ENCODE measurements at regions not wholly inside any gene's neighbourhood (a gene's known extent, or its start where the extent isn't known, plus 50 kb on each side); places are given as distances from the start of the nearest gene placed in this dataset.

DNA sequence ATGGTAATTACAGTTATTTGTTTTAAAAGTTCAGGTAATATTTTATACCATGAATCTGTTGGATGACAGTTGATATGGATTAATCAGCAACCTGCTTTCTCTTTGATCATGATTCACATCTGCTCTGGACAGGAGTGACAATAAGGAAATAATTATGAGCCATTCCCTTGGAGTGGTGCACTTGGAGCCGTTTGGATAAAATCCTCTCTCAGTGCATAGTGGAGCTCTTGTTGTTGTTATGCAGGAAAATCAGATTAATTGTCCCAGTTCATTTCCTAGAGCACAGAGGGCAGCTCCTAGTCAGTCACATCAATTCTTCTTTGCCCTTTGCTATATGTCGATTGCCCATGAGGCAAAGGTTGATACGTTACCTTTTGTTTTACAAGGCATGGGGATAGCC, 668.3 kb upstream of the NR3C2 start:
- Histone ChIP-seq H3K4me3 (no peak overlapping the region), H3K4me2 (no peak overlapping the region), H3K27ac (no peak overlapping the region), H3K9me3 (no peaks in the 10 kb centered on the region), H3K4me1 (no peaks in the 10 kb centered on the region)
- TF ChIP-seq NPAS2 (CRISPR knock-in tag; IDR thresholded peaks at IDR 0.05; ENCODE audit: borderline replicate concordance) (no peak), SMC3 (IDR thresholded peaks at IDR 0.05) (no peak), FOXS1 (CRISPR knock-in tag; IDR thresholded peaks at IDR 0.05) (no peak), CEBPB (IDR thresholded peaks at IDR 0.05) (no peak), MAZ (IDR thresholded peaks at IDR 0.05; ENCODE audit: borderline replicate concordance, low read depth, low read length) (no peak), MYC (IDR thresholded peaks at IDR 0.05; ENCODE audit: borderline replicate concordance, low read length) (no peak), CBX2 (IDR thresholded peaks at IDR 0.05; ENCODE audit: borderline replicate concordance, low read depth) (no peak), HOXB13 (CRISPR knock-in tag; IDR thresholded peaks at IDR 0.05; ENCODE audit: low read depth) (no peak), RARB (CRISPR knock-in tag; IDR thresholded peaks at IDR 0.05) (no peak), ZNF302 (CRISPR knock-in tag; IDR thresholded peaks at IDR 0.05) (no peak), SREBF2 (IDR thresholded peaks at IDR 0.05) (no peak), FOSL2 (IDR thresholded peaks at IDR 0.05) (no peak), FOSL2 (CRISPR knock-in tag; IDR thresholded peaks at IDR 0.05) (no peak), POLR2A (IDR thresholded peaks at IDR 0.05; ENCODE audit: low read length) (no peak), MAFK (IDR thresholded peaks at IDR 0.05; ENCODE audit: partially characterized antibody) (no peak), HEYL (CRISPR knock-in tag; IDR thresholded peaks at IDR 0.05) (no peak), CHD2 (IDR thresholded peaks at IDR 0.05; ENCODE audit: low read length, partially characterized antibody) (no peak), ESRRA (IDR thresholded peaks at IDR 0.05; ENCODE audit: borderline replicate concordance, low read length) (no peak)
- TF ChIP-seq, protein P1, sequence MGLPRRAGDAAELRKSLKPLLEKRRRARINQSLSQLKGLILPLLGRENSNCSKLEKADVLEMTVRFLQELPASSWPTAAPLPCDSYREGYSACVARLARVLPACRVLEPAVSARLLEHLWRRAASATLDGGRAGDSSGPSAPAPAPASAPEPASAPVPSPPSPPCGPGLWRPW (IDR thresholded peaks at IDR 0.05): no peak
- TF ChIP-seq, protein P2, sequence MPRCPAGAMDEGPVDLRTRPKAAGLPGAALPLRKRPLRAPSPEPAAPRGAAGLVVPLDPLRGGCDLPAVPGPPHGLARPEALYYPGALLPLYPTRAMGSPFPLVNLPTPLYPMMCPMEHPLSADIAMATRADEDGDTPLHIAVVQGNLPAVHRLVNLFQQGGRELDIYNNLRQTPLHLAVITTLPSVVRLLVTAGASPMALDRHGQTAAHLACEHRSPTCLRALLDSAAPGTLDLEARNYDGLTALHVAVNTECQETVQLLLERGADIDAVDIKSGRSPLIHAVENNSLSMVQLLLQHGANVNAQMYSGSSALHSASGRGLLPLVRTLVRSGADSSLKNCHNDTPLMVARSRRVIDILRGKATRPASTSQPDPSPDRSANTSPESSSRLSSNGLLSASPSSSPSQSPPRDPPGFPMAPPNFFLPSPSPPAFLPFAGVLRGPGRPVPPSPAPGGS (IDR thresholded peaks at IDR 0.05): no peak
- TF ChIP-seq, protein P3, sequence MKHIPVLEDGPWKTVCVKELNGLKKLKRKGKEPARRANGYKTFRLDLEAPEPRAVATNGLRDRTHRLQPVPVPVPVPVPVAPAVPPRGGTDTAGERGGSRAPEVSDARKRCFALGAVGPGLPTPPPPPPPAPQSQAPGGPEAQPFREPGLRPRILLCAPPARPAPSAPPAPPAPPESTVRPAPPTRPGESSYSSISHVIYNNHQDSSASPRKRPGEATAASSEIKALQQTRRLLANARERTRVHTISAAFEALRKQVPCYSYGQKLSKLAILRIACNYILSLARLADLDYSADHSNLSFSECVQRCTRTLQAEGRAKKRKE (CRISPR knock-in tag; IDR thresholded peaks at IDR 0.05; ENCODE audit: low read depth): no peak
- no peak for FAIRE-seq
- ChIA-PET POLR2A (no interaction called here), CTCF (no interaction called here)
- WGBS (ENCODE audit: missing lambda C conversion rate): 14% methylated on average over 3 of the region's 3 CpGs
- no peak for DNase-seq (ENCODE audit: low read depth in 1 of 2, low spot score in 1 of 2)
- no peak for ATAC-seq

DNA sequence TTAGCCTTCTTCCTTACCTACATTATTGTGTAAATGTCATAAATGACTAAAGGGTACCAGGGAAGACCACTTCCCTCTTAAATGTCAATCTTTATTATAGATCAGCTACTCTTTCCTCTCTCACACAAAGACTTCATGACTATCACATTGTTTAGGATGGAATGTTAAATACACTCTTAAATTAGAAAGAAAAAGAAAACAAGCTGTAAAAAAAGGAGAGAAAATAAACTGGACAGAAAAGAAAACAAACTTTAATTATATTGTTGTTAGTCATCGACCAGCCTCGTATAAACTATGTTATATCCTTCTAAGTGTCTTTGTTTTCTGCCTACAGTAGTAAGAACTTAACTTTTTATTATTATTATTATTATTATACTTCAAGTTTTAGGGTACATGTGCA, 666.4 kb upstream of the NR3C2 start:
- ATAC-seq: no peak
- no peaks in the 10 kb centered on the region for H3K9me3 ChIP-seq
- no peak overlapping the region for H3K4me2 ChIP-seq
- H3K4me3 ChIP-seq: no peak overlapping the region
- no peak for DNase-seq (ENCODE audit: low read depth in 1 of 2, low spot score in 1 of 2)
- no peak overlapping the region for H3K27ac ChIP-seq
- TF ChIP-seq JUNB (IDR thresholded peaks at IDR 0.05) (no peak), POLR2A (IDR thresholded peaks at IDR 0.05; ENCODE audit: low read length) (no peak), CBX8 (IDR thresholded peaks at IDR 0.05) (no peak), FOSL2 (IDR thresholded peaks at IDR 0.05) (no peak), FOSL2 (CRISPR knock-in tag; IDR thresholded peaks at IDR 0.05) (no peak), NPAS2 (CRISPR knock-in tag; IDR thresholded peaks at IDR 0.05; ENCODE audit: borderline replicate concordance) (no peak), CBX2 (IDR thresholded peaks at IDR 0.05; ENCODE audit: borderline replicate concordance, low read depth) (no peak), ZNF302 (CRISPR knock-in tag; IDR thresholded peaks at IDR 0.05) (no peak), MYC (IDR thresholded peaks at IDR 0.05; ENCODE audit: borderline replicate concordance, low read length) (no peak), ZC3H11A (IDR thresholded peaks at IDR 0.05) (no peak), RFX5 (IDR thresholded peaks at IDR 0.05) (no peak), EP300 (IDR thresholded peaks at IDR 0.05) (no peak)
- CTCF ChIA-PET: interaction anchor here (0.6 kb wide), 1 partner anchor 984 kb away, joined by 3 read pairs; no protein-coding TSS in a partner anchor
- H3K4me1 ChIP-seq: no peaks in the 10 kb centered on the region
- WGBS (ENCODE audit: missing lambda C conversion rate): 4% methylated on average over 2 of the region's 2 CpGs
- POLR2A ChIA-PET: no interaction called here
- FAIRE-seq: no peak
